ENCODE measurements at regions not wholly inside any gene's neighbourhood (a gene's known extent, or its start where the extent isn't known, plus 50 kb on each side); places are given as distances from the start of the nearest gene placed in this dataset.
A peak's percentile ranks its signal among the peaks of the same experiment; 100 is the strongest.

DNA sequence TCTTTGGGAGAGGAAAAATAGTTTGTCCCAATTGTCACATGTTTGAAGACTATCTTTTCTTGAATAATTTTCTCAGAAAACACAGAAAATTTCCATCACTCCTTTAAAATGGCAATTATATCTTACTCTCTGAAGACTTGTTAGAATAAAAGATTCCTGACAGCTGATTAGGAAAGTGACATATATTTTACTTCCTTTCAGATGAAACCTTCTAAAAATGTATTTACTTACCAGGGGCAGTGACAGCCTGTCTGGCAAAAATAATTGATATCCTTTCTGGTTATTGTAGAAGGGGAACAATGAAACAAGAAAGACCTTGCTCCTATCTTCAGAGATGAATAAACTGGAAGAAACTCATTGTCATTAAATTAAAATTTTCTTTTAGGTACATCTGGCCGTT is 483.3 kb upstream of the GOLIM4 start:
- DNase-seq: no peak
- no peaks in the 10 kb centered on the region for H3K36me3 ChIP-seq
- H3K4me3 ChIP-seq: no peak overlapping the region
- peaks cover 5% of the 10 kb centered on the region; the same call in 1 of the 2 replicates for H3K27me3 ChIP-seq
- H3K9me3 ChIP-seq: no peaks in the 10 kb centered on the region

DNA sequence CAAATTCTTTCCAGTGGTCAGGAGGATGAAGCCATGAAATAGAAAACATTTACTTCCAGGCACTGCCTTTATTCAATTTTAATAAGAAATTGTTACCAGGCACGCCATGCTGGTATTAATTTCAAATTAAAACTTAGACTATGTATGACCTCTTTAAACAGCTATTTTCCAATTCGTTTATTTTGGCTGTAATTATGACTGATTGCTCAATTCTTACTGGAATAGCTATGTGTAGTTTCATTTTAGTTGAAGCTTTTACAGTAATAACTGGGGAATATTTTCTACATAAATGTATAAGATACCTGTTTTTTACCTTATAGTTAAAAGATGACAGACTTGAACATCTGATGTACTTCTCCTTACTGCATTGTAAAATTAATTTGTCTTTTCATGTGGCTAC is 480.0 kb upstream of the GOLIM4 start:
- H3K4me3 ChIP-seq: no peak overlapping the region
- peaks cover 5% of the 10 kb centered on the region; the same call in 1 of the 2 replicates for H3K27me3 ChIP-seq
- H3K36me3 ChIP-seq: no peaks in the 10 kb centered on the region
- DNase-seq: no peak
- H3K9me3 ChIP-seq: no peaks in the 10 kb centered on the region

DNA sequence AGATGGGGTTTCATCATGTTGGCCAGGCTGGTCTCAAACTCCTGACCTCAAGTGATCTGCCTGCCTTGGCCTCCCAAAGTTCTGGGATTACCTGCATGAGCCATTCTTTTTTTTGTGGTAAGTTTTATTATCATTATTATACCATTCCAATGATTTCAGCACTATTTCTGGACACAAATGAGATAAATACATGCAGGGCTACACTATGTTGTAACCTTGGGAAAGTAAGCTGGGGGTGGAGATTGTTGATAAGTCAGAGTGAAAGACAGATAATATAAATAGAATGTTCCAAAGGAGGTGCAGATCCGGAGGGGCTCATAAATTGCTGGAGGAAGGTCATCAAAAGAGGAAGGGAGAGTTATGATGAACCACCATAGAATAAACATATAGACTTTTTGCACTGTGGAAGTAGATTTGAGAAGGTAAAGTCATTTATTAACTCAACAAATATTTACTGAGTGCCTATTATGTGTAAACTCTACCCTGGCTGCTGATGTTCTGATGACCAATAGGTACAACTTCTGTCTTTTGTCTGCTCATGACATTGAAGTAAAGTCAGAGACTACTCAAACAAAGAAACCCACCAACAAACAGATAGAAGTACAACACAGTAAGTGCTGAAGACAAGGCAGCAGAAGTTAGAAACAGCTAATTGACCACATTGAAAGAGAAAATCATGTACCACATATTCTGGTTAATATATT is 478.9 kb upstream of the GOLIM4 start:
- H3K36me3 ChIP-seq: no peaks in the 10 kb centered on the region
- DNase-seq: no peak
- no peak overlapping the region for H3K4me3 ChIP-seq
- H3K27me3 ChIP-seq: peaks cover 5% of the 10 kb centered on the region; the same call in 1 of the 2 replicates
- no peaks in the 10 kb centered on the region for H3K9me3 ChIP-seq

DNA sequence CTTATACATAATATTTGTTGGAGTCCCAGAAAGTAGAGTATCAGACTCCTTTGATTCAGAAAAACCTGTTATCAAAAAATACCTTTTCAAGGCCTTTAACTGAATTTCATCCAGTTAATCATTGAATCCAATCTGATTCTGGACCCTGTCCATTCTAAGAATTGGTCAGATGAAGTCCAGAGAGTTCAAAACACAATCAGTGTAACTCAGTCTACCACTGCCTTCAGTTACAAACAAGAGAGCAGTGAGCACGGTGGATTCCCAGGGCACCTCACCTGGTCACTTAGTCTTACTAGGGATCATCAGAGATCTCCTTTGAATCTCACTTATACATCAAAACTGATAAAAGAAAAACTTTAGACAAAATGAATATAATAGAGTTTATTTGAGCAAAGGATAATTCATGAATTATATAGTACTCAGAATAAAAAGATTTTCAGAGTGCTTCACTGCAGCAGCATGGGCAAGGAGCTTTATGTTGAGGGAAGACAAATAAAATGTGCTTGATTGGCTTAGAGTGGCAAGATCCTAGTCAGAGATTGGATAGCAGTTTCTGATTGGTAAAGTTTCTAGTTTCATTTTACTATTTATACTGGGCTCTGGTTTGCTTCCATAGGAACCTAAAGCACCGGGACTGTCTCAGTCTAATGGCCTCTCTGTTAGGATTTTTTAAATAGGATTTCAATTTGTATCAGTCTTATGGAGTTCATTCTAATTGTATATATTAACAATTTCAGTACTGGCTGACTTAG is 474.9 kb upstream of the GOLIM4 start:
- DNase-seq: no peak
- H3K9me3 ChIP-seq: no peaks in the 10 kb centered on the region
- H3K4me3 ChIP-seq: no peak overlapping the region
- H3K36me3 ChIP-seq: no peaks in the 10 kb centered on the region
- H3K27me3 ChIP-seq: no peaks in the 10 kb centered on the region

DNA sequence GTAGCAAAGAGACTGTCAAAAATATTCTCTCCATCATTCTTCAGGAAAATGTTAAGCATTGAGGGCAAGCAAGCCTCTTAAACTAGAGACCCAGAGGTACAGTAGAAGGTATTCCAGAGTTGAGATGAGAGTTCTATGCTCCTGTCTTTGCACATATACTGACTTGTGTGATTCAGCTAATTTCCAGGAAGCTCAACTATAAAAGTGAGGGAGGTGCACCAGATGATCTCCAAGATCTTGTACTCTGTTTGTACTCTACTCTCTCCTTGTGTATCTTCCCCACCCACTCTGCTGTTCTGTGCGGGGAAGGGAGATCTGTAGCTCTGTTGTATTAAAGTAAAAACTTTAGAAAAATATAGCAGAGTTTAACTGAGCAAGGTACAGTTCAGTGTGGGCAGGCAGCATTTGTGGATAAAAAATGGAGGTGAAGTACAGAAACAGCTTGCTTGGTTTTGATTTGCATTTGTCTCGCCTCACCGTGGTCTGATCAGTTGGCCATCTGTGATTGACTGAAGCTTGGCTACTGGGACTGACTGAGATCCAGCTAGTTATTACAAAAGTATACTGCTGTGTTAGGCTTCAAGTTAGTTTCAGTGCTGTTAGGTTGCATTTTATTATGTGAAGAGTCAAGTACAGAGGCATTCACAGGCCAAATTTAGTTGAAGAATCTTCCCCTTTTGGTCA is 463.1 kb upstream of the GOLIM4 start:
- no peak for DNase-seq
- no peaks in the 10 kb centered on the region for H3K9me3 ChIP-seq
- H3K27me3 ChIP-seq: no peaks in the 10 kb centered on the region
- H3K36me3 ChIP-seq: no peaks in the 10 kb centered on the region
- H3K4me3 ChIP-seq: no peak overlapping the region

DNA sequence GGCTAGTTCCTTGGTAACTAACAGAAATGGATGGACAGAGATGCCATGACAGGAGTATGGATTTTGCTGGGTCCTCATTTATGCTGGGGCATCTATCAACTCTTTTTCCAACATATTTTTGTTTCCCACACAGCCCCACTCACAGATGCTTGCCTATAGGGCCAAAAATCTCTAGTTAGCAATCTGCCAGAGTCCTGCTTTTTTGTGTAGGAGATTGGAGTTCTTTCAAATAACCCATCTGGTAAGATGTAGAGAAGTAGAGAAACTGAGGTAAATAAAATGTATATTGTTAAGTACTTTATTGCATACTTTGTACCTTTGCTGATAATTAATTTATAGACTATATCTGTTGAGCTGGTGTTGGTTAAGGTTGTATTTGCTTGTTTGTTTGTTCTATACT is 456.5 kb upstream of the GOLIM4 start:
- no peak for DNase-seq
- Histone ChIP-seq H3K9me3 (no peaks in the 10 kb centered on the region), H3K4me3 (no peak overlapping the region), H3K27me3 (no peaks in the 10 kb centered on the region; the same call in 1 of the 2 replicates), H3K36me3 (no peaks in the 10 kb centered on the region)

DNA sequence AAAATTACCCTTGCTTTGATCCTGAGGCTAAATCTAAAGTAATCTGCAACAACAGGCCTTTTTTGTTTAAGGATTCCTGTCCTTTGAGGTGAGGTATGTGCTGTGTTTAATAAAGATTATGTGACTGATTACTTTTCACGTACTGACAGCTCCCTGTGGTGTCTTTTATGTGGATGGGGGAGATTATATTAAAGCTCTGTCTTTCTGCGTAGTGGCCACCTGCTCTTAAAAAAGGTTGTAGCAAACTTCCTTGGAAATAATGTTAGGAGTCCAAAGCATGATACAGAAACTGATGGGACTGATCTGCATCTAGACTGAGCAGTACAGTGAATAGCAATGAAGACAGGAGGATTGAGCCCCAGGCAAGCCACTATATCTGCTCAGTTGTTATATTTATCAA is 453.0 kb upstream of the GOLIM4 start:
- Histone ChIP-seq H3K9me3 (no peaks in the 10 kb centered on the region), H3K4me3 (no peak overlapping the region), H3K36me3 (no peaks in the 10 kb centered on the region), H3K27me3 (no peaks in the 10 kb centered on the region; the same call in 1 of the 2 replicates)
- no peak for DNase-seq

DNA sequence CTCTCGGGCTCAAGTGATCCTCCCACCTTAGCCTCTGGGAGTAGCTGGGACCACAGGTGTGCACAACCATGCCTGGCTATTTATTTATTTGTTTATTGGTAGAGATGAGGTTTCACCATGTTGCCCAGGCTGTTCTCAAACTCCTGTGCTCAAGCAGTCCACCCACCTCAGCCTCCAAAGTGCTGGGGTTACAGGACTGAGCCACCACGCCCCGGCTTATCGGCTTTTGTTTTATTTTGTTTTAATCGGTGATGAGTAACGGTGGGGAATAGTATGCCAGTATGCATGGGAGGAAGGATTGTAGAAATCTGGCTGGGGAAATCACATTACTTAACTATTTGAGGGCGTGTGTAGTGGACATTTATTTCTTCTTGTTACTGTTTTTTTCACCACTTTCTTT is 451.0 kb upstream of the GOLIM4 start:
- Histone ChIP-seq H3K36me3 (no peaks in the 10 kb centered on the region), H3K4me3 (no peak overlapping the region), H3K27me3 (no peaks in the 10 kb centered on the region; the same call in 1 of the 2 replicates), H3K9me3 (no peaks in the 10 kb centered on the region)
- DNase-seq: peak; percentile 16

DNA sequence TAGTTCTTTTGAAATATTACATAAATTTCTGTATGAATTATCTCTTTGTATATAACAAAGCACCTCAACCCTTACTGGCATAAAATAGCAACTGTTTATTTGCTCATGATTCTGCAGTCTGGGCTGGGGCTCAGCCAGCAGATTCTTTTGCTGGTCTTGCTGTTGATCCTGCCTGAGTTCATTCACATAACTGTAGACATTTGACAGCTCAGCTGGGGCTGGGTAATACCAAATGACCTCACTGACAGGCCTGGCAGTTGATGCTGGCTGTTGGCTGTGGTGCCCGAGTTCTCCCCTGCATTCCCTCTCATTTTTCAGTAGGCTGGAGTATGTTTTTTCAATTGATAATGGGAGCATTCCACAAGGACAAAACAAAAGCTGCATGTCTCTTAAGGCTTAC is 449.9 kb upstream of the GOLIM4 start:
- no peaks in the 10 kb centered on the region for H3K9me3 ChIP-seq

DNA sequence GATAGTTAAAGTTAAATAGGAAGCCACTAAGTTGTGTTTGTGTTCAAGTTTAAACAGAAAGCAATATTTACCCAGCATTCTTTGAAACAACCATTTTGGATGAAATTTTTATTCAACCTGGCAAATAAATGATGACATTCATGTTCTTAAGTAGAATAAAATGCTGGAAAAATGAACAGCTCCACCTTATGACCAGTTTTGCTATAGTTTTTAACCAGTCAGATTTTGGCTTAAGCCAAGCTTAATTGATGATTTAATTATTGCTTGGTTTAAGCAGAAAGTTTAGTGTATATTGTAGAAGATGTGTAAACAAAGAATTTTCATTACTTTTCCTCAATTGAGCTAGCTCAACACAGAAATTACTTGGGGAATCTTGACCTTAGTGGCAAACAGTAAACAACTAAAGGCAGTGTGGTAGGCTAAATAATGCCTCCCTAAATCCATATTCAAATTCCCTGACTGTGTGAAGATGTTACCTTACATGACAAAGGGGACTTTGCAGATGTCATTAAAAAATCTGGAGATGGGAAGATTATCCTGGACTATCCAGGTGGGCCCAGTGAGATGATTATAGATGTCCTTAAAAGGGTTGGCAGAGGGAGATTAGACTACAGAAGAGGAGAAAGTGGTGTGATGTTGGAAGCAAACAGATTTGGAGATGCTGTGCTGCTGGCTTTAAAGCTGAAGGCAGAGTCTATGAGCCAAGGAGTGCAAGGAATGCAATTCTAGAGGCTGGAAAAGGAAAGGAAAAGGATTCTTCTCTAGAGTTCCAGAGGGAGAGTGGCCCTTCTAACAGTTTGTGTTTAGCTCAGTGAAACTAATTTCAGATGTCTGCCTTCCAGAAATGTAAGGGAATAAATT is 448.6 kb upstream of the GOLIM4 start:
- H3K27me3 ChIP-seq: no peaks in the 10 kb centered on the region
- DNase-seq: no peak
- no peak overlapping the region for H3K4me3 ChIP-seq
- no peaks in the 10 kb centered on the region for H3K36me3 ChIP-seq
- no peaks in the 10 kb centered on the region for H3K9me3 ChIP-seq

More for the DNA sequence above, 449.9 kb upstream of the GOLIM4 start:
- peak; percentile 69 for DNase-seq
- no peaks in the 10 kb centered on the region for H3K36me3 ChIP-seq
- no peak overlapping the region for H3K4me3 ChIP-seq
- no peaks in the 10 kb centered on the region; the same call in 1 of the 2 replicates for H3K27me3 ChIP-seq

DNA sequence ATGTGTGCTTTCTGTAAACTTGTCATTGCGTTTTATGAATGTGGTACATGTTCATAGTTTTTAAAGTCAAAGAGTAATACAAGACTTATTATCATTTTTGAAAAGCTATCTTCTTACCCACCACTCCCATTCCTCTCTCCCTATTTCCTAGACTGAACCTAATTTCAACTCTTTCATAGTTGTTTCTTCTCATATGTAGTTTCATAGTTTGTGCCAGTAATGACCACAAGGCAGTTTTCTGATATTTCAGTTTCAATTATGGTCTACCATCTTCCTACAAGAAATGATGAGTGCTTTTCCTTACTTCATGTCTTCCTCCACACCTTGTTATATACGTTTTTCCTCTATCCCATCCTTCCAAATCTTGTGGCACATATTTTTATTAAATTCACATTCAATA is 445.0 kb upstream of the GOLIM4 start:
- no peak for DNase-seq
- no peak overlapping the region for H3K4me3 ChIP-seq
- peaks cover 4% of the 10 kb centered on the region; the same call in 1 of the 2 replicates for H3K27me3 ChIP-seq
- H3K9me3 ChIP-seq: no peaks in the 10 kb centered on the region
- H3K36me3 ChIP-seq: no peaks in the 10 kb centered on the region

DNA sequence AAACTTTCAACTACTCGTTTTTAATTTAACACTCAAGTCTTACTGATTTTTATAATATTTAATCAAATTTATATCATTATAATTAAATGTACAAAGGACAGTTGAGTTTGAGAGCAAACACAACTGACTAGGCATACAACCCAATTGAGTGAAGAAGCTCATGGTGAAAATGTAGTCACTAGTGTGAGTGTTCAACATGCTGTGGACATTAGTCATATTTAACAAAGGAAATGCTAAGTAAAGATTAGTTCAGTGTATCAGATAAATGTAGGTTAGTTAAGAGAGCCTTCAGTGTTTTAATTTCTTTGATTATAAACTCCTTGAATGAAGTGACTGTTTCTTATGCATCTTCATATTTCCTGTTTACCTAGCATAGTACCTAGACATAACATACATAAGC is 444.2 kb upstream of the GOLIM4 start:
- Histone ChIP-seq H3K27me3 (peaks cover 4% of the 10 kb centered on the region; the same call in 1 of the 2 replicates), H3K36me3 (no peaks in the 10 kb centered on the region), H3K9me3 (no peaks in the 10 kb centered on the region), H3K4me3 (no peak overlapping the region)
- DNase-seq: no peak

DNA sequence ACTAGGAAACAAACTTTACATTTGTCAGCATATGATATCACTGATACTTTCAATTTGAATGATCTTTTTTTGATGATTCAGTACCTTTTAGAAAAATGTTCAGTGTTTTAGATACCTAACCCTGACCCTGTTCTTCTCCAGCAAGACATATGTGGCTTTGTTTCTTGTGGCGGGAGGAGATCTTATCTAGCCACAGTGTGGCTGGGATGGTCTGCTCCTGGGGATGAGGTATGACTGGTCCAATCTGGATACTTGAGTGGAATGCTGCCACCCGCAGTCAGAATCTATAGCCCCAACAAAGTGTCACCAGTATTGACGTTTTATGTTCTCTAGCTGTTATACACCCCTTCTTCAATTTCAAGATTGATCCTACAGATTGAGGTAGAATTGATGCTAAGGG is 439.0 kb upstream of the GOLIM4 start:
- H3K36me3 ChIP-seq: no peaks in the 10 kb centered on the region
- DNase-seq: no peak
- H3K4me3 ChIP-seq: no peak overlapping the region
- no peaks in the 10 kb centered on the region for H3K9me3 ChIP-seq
- peaks cover 9% of the 10 kb centered on the region for H3K27me3 ChIP-seq

DNA sequence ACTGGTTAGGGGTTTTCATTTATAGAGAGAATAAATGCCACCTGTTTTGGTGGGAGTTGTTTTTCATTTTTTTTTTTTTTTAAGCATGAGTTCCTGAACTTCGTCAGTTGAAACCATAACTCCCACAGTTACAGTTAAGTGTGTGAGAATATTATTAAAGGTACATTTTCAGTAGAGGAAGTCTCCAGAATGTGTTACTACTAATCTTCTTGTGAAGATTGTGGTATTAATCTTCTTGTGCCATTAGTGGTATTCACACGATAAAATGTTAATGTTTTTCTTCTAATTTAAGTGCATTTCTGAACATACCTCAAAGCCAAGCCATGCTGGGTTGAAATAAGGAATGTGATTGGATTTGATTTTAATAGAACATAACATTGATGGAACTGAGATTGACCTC is 437.9 kb upstream of the GOLIM4 start:
- no peaks in the 10 kb centered on the region for H3K9me3 ChIP-seq
- no peaks in the 10 kb centered on the region for H3K36me3 ChIP-seq
- H3K4me3 ChIP-seq: no peak overlapping the region
- peaks cover 9% of the 10 kb centered on the region for H3K27me3 ChIP-seq
- no peak for DNase-seq

DNA sequence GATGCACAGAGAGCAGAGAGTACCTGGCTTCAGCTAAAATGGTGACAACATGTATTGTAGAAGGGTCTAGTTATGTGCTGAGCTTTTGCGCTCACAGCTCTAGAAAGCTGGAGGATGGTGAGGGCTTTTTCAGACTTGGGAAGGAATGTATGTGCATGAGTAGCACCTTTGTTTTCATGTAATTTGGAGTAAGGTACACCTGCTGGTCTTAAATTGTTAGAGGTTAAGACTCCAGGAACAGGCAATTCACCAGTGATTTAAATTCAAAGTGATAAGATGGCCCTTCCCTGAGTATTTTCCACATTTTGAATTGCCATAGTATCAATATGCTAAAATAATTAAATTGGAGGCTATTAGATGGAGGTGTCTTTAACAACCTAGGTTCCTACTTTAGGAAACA is 436.4 kb upstream of the GOLIM4 start:
- peaks cover 9% of the 10 kb centered on the region for H3K27me3 ChIP-seq
- no peak overlapping the region for H3K4me3 ChIP-seq
- no peaks in the 10 kb centered on the region for H3K36me3 ChIP-seq
- no peaks in the 10 kb centered on the region for H3K9me3 ChIP-seq
- no peak for DNase-seq

DNA sequence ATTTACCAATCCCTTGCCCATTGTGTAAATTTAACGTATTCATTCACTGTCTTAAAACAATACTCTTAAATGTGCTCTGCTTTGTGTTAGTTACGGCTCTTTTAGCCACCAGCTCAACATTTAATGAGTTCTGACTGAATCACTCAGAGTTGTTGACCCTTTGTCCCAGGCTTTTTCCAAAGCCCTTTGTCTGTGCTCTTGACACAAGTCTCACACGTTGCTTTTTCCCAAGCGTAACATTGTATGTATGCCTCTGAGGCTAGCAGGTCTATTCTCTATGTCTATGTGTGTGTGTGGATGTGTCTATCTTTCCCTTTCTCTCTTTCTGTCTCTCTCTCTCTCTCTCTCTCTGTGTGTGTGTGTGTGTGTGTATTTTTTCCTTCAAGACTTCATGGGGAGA is 435.4 kb upstream of the GOLIM4 start:
- no peak for DNase-seq
- Histone ChIP-seq H3K36me3 (no peaks in the 10 kb centered on the region), H3K9me3 (no peaks in the 10 kb centered on the region), H3K27me3 (peaks cover 5% of the 10 kb centered on the region), H3K4me3 (no peak overlapping the region)

DNA sequence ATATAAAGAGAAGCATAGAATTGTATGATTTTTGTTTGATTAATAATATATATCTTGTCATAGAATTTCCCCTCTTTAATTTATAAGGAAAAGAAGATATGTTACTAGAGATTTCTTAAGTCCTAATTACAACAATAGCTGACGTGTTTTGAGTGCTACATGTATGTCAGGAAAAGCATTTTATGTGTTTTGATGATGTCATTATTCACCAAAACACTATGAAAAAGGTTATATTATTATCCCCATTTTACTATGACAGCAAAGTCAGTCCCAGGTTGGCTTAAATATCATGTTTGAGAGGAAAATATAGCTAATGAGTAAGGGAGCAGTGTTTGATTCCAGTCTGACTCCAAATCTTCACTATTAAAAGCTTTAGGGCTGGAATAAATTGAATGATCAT is 428.4 kb upstream of the GOLIM4 start:
- Histone ChIP-seq H3K9me3 (no peaks in the 10 kb centered on the region), H3K4me3 (no peak overlapping the region), H3K36me3 (no peaks in the 10 kb centered on the region), H3K27me3 (no peaks in the 10 kb centered on the region)
- no peak for DNase-seq
